Left hindlimb (tissue), 1 donor: ENCODE measurements at regions not wholly inside any gene's neighbourhood (a gene's known extent, or its start where the extent isn't known, plus 50 kb on each side); places are given as distances from the start of the nearest gene placed in this dataset.

ENCODE experiments used
- DNase-seq: peaks from one replicate; pipeline ENCODE4 v3.0.0-alpha.2; 2018

GRCh38 chr20:39600156-39600555, 638.0 kb downstream of the DHX35 start:
- no peak for DNase-seq

- no peak for DNase-seq
Measured at GRCh38 chr20:39596554-39596953, 634.4 kb downstream of the DHX35 start.

- no peak for DNase-seq
Measured at GRCh38 chr20:39592371-39592770, 630.2 kb downstream of the DHX35 start.

GRCh38 chr20:39588148-39588757, 626.1 kb downstream of the DHX35 start:
- DNase-seq = no peak

- no peak for DNase-seq
Measured at GRCh38 chr20:39581034-39581433, 618.9 kb downstream of the DHX35 start.

GRCh38 chr20:39576771-39577170, 614.6 kb downstream of the DHX35 start:
- DNase-seq = no peak

- no peak for DNase-seq
Measured at GRCh38 chr20:39574061-39574460, 611.9 kb downstream of the DHX35 start.

GRCh38 chr20:39571171-39571570, 609.0 kb downstream of the DHX35 start:
- no peak for DNase-seq

- no peak for DNase-seq
Measured at GRCh38 chr20:39568109-39568508, 606.0 kb downstream of the DHX35 start.

- DNase-seq = no peak
Measured at GRCh38 chr20:39563349-39563748, 601.2 kb downstream of the DHX35 start.

- no peak for DNase-seq
Measured at GRCh38 chr20:39554341-39554740, 592.2 kb downstream of the DHX35 start.

- DNase-seq = no peak
Measured at GRCh38 chr20:39553120-39553519, 591.0 kb downstream of the DHX35 start.

- DNase-seq = no peak
Measured at GRCh38 chr20:39549733-39550132, 587.6 kb downstream of the DHX35 start.

- DNase-seq = no peak
Measured at GRCh38 chr20:39547546-39548408, 585.6 kb downstream of the DHX35 start.

- DNase-seq = no peak
Measured at GRCh38 chr20:39541136-39541803, 579.1 kb downstream of the DHX35 start.

- DNase-seq = no peak
Measured at GRCh38 chr20:39538317-39538716, 576.2 kb downstream of the DHX35 start.

- no peak for DNase-seq
Measured at GRCh38 chr20:39535301-39535700, 573.2 kb downstream of the DHX35 start.

GRCh38 chr20:39534846-39535245, 572.7 kb downstream of the DHX35 start:
- no peak for DNase-seq

- DNase-seq = no peak
Measured at GRCh38 chr20:39533858-39534257, 571.7 kb downstream of the DHX35 start.

- DNase-seq = no peak
Measured at GRCh38 chr20:39532205-39532604, 570.1 kb downstream of the DHX35 start.

GRCh38 chr20:39528436-39528835, 566.3 kb downstream of the DHX35 start:
- no peak for DNase-seq

GRCh38 chr20:39524371-39524911, 562.3 kb downstream of the DHX35 start:
- no peak for DNase-seq

GRCh38 chr20:39523405-39523804, 561.3 kb downstream of the DHX35 start:
- no peak for DNase-seq

- DNase-seq = no peak
Measured at GRCh38 chr20:39518654-39519053, 556.5 kb downstream of the DHX35 start.
